Fibroblast of pulmonary artery (primary cell): ENCODE measurements at regions not wholly inside any gene's neighbourhood (a gene's known extent, or its start where the extent isn't known, plus 50 kb on each side); places are given as distances from the start of the nearest gene placed in this dataset.

ENCODE experiments used
- DNase-seq: peaks from one replicate; pipeline ENCODE4 v3.0.0-alpha.2; 2010; ENCODE audit warnings: low read depth
- H3K4me3 ChIP-seq: replicated peaks from 2 replicates; pipeline ENCODE4 v1.5.1; 2011; ENCODE audit warnings: low read depth, mild to moderate bottlenecking, control low read depth, low read length, moderate library complexity
- CTCF ChIP-seq: IDR thresholded peaks from 2 replicates; pipeline ENCODE4 v1.5.1; 2011; ENCODE audit warnings: mild to moderate bottlenecking, control low read depth, low read length, inconsistent platforms; ENCODE audit errors: missing control alignments

DNA sequence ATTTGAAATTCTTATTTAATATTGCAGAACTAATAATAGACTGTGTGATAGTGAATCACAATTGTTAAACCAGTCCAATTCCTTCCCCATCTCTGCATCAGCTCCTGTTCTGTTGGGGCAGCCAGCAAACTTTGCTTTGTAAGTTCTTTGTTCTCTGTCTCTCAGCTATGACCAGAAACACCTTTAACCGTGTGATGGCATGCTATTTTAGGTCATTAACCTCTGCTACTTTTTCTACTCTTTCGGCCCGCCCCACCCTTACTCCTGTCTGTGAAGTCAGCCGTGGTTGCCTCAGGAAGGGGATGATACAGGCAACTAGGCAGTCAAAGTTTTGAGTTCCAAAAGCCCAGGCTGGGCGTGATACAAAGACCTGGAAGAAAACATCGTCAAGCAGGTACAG, 51.3 kb upstream of the EGFL6 start:
- no peak for DNase-seq
- H3K4me3 ChIP-seq, result no peak overlapping the region
- TF ChIP-seq CTCF, result no peak

- TF ChIP-seq CTCF, result no peak
- H3K4me3 ChIP-seq, result no peak overlapping the region
- DNase-seq, result no peak
Observed at GRCh38 chrX:13515211-13515930, 54.0 kb upstream of the EGFL6 start.

- TF ChIP-seq CTCF, result no peak
- H3K4me3 ChIP-seq, result no peak overlapping the region
- DNase-seq, result peak; percentile 28
Observed at GRCh38 chrX:13511944-13512330, 57.5 kb upstream of the EGFL6 start.

- DNase-seq, result no peak
- no peak overlapping the region for H3K4me3 ChIP-seq
- no peak for TF ChIP-seq CTCF
Observed at GRCh38 chrX:13511241-13511943, 58.0 kb upstream of the EGFL6 start.

- no peak for TF ChIP-seq CTCF
- no peak for DNase-seq
Observed at GRCh38 chrX:13507893-13508292, 61.5 kb upstream of the EGFL6 start.

GRCh38 chrX:13506574-13506973, 62.8 kb upstream of the EGFL6 start:
- peak; percentile 67 for DNase-seq
- peak; percentile 53 for TF ChIP-seq CTCF
- no peak overlapping the region for H3K4me3 ChIP-seq

More at GRCh38 chrX:13507893-13508292, 61.5 kb upstream of the EGFL6 start:
- H3K4me3 ChIP-seq, result no peak overlapping the region
